Activated naive CD8-positive, alpha-beta T cell treated with anti-CD3 and anti-CD28 coated beads, Interleukin-2, amount 50 U/mL, for 24 hours (primary cell): ENCODE measurements at regions not wholly inside any gene's neighbourhood (a gene's known extent, or its start where the extent isn't known, plus 50 kb on each side); places are given as distances from the start of the nearest gene placed in this dataset.
A peak's percentile ranks its signal among the peaks of the same experiment; 100 is the strongest.

Experiments used
- ATAC-seq: fragments of 150-1000 bp; cut with Tn5 transposase; one replicate; pipeline ENCODE4 v1.10.0; 2021
- DNase-seq: peaks from one replicate; pipeline ENCODE4 v3.0.0; 2021
- H3K27ac Mint-ChIP-seq: one replicate; pipeline ENCODE4 v1.8.0; 2021; ENCODE audit warnings: mild to moderate bottlenecking, mixed read lengths
- H3K27me3 Mint-ChIP-seq: one replicate; pipeline ENCODE4 v1.8.0; 2021; ENCODE audit warnings: mixed read lengths
- H3K36me3 Mint-ChIP-seq: one replicate; pipeline ENCODE4 v1.8.0; 2021; ENCODE audit warnings: low read depth, mixed read lengths
- H3K4me1 Mint-ChIP-seq: one replicate; pipeline ENCODE4 v1.8.0; 2021; ENCODE audit warnings: mixed read lengths
- H3K4me3 Mint-ChIP-seq: one replicate; pipeline ENCODE4 v1.8.0; 2021; ENCODE audit warnings: mild to moderate bottlenecking, moderate library complexity, mixed read lengths
- H3K9me3 Mint-ChIP-seq: one replicate; pipeline ENCODE4 v1.8.0; 2021; ENCODE audit warnings: mixed read lengths

DNA sequence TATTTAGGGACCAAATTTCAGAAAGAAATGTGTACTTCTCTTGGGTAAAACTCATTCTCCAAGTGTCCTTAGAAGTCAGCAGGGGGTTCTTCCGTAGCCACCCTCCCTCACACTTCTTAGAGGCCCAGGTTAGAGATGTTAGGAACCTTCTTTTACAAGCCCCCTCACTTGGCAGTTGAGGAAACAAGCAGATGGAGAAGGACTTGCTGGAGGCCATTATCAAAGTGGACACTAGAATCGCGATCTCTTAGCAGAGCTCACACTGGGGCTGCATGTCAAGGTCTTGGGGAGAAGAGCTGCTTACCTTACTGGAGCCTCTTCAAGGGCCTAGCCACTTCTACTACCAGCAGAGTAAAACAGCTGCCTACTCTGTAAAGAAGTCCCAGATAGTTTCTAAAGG lies 69.4 kb upstream of the POLG start:
- H3K4me3 Mint-ChIP-seq: no peak overlapping the region
- H3K27ac Mint-ChIP-seq: no peak overlapping the region
- peaks cover 39% of the 10 kb centered on the region for H3K4me1 Mint-ChIP-seq

DNA sequence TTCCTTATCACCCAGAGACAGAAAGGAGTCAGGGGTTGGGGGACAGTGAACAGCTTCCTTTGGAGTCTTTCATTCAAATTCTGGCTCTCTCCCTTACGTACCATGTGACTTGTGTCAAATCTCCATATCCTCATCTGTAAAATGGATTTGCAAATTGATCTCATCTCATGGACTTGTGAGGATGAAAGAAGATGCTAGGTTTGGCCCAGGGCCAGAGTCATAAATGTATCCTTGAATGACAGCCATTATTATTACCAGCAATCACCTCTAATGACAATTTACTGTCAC lies 67.8 kb upstream of the POLG start:
- H3K4me1 Mint-ChIP-seq: peaks cover 27% of the 10 kb centered on the region
- peaks cover 87% of the 10 kb centered on the region for H3K27me3 Mint-ChIP-seq
- no peaks in the 10 kb centered on the region for H3K9me3 Mint-ChIP-seq
- no peak overlapping the region for H3K27ac Mint-ChIP-seq
- H3K36me3 Mint-ChIP-seq: no peaks in the 10 kb centered on the region
- H3K4me3 Mint-ChIP-seq: no peak overlapping the region
- DNase-seq (no peak), ATAC-seq (no peak)

More for the DNA sequence above, 69.4 kb upstream of the POLG start:
- Mint-ChIP-seq H3K27me3 (peaks cover 88% of the 10 kb centered on the region), H3K36me3 (no peaks in the 10 kb centered on the region), H3K9me3 (no peaks in the 10 kb centered on the region)
- ATAC-seq: no peak
- DNase-seq: no peak

DNA sequence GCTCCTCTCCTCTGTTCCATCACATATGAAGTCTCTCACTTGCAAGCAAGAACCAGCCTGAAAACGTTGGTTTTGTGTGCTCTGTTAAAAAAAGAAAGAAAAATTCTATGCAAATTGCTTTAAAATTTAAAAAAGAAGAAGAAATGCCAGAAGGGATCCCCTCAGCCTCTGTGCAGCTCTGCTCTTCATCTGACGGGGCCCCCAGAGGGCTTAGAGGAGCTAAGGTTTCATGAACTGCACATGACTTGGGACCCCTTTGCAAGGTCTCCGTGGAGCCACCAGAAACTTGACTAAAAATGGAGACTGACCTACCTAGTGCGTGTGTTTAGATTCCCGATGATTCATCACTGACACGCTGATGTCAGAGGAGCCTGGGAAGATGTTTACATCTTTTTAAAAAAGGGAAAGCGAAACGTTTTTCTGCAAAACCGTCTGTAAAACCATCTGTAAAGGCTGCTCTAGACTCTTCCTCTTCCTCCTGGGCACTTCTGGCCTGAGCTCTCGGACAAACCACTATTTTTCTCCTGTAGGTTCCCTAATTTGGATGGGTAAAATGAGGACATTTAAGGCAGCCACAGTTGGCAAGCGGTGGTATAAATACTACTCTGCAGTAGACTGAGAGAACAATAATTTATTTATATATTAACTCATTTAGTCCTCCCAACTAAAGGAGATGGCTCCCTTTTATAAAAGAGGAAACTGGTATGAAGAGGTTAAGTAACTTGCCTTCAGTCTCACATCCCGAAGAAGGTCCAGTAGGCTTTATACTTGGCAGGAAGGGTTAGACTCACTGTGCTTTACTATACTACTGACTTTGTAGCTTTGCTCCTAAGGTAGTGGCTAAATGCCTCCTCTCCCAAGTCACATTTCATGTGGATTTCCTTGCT lies 67.2 kb upstream of the POLG start:
- Mint-ChIP-seq H3K36me3 (no peaks in the 10 kb centered on the region), H3K9me3 (no peaks in the 10 kb centered on the region), H3K4me1 (peaks cover 26% of the 10 kb centered on the region), H3K4me3 (no peak overlapping the region), H3K27me3 (peaks cover 87% of the 10 kb centered on the region), H3K27ac (no peak overlapping the region)
- DNase-seq (no peak), ATAC-seq (no peak)

DNA sequence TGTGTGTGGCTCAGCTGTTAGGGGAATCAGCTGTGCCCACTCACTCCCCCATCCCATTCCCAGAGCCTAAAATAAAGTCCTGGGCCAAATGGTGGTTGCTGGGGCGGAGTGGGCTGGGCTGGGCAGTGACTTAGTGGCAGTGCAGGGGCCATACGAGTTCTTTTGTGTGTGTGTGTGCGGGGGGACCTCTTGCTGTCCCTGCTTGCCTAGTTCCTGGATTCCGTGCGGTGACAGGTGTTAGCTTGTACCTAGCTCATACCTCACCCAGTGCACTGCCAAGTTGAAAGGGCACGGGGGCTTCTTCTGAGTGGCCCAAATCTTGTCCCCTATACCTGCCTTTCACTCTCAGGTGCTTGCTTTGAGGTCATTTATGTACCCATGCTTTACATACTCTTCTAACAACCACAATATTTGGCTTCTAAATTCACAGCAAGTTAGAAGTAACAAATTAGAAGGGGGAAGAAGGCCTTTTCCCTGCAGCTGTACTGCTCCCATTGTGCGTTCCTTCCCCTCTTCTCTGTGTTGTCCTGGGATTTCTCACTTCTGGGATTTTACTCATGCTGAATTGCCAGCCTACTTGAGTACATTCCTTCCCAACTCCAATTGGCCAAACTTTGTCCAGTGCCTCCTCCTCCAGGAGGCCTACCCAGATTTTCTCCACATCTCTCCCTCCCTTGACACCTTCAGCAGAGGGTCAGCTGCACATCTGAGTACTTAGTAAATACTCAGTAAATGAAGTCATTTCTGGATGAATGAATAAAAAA lies 66.3 kb upstream of the POLG start:
- H3K27ac Mint-ChIP-seq: no peak overlapping the region
- H3K27me3 Mint-ChIP-seq: peaks cover 79% of the 10 kb centered on the region
- peaks cover 17% of the 10 kb centered on the region for H3K4me1 Mint-ChIP-seq

DNA sequence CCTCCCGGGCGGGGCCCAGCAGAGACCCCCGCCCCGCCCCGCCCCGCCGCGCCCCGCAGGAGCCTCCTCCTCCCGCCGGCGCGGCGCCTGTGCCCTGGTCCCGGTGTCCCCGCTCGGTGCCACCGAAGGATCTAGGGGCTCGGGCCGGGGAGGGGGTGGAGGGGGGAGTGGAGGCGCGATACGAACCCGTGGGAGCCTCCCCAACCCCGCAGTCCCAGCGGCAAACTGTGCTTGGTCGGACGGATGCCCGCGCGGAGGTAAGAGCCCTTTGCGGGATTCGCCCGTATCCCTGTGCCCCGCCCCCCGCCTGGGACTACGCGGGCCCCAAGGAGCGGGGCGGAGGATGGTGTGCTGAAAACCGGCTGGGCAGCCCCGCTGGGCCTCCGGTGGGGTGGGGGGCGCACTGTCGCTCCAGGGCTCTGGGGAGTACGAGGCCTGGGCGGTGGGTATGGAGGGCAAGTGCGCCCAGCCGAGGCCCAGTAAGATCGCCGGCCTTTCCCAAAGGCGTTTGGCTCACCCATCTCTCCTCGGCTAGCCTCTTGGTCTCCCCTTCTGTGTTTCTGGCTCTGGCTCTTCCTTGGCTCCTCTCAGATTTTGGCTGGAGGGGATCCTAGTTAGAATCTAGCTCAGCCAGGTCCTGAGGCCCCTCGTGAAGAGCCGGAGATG lies 65.6 kb upstream of the POLG start:
- Mint-ChIP-seq H3K9me3 (no peaks in the 10 kb centered on the region), H3K4me1 (peaks cover 16% of the 10 kb centered on the region), H3K27ac (no peak overlapping the region), H3K36me3 (no peaks in the 10 kb centered on the region), H3K4me3 (peak overlapping the region; percentile 38), H3K27me3 (peaks cover 72% of the 10 kb centered on the region)
- DNase-seq: no peak
- ATAC-seq: peak; percentile 9

More for the DNA sequence above, 66.3 kb upstream of the POLG start:
- Mint-ChIP-seq H3K4me3 (peak overlapping the region; percentile 38), H3K36me3 (no peaks in the 10 kb centered on the region), H3K9me3 (no peaks in the 10 kb centered on the region)
- no peak for DNase-seq
- ATAC-seq: no peak

DNA sequence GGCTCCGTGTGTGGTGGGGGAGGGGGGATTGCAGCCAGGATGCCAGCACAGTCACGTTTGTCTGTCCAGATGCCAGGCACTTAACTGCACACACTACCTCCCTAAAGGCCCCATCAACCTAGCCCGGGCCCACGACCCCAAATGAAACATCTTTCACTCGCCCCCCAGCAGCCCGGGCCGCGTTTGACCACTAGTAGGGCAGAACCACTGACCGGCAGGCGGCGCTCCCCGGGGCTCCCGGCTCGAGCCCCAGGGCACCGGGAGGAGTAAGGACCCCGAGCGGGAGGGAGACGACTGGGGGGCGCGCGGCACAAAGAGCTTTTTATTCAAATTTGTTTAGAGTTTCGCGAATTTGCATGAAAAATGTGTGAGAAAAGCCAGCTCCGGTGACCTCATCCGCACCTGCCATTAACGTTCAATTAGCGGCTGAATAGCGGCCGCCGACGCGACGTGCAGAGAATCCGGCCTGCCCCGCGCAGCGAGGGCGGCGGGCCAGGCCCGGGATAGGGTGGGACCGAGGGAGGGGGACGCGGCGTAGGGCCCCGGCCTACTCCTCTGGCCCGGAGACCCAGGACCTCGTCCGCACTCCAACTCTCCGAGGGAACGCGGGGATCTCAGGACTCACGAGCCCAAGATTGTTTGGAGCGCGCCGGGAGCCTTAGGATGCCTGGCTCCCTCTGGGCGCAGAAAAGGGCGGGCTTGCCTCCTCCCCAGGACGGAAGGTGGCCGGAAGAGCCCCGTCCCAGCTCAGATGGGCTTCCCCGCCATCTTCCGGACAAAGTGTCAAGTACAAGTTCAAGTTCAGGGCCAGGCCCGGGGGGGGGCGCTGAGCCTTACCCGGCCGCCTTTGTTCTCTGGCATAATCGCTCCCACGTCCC lies 64.9 kb upstream of the POLG start:
- H3K27me3 Mint-ChIP-seq: peaks cover 64% of the 10 kb centered on the region
- H3K9me3 Mint-ChIP-seq: no peaks in the 10 kb centered on the region
- H3K27ac Mint-ChIP-seq: no peak overlapping the region
- DNase-seq (peak; percentile 54), ATAC-seq (peak; percentile 70)
- no peaks in the 10 kb centered on the region for H3K36me3 Mint-ChIP-seq
- H3K4me3 Mint-ChIP-seq: peak overlapping the region; percentile 65
- peaks cover 16% of the 10 kb centered on the region for H3K4me1 Mint-ChIP-seq

DNA sequence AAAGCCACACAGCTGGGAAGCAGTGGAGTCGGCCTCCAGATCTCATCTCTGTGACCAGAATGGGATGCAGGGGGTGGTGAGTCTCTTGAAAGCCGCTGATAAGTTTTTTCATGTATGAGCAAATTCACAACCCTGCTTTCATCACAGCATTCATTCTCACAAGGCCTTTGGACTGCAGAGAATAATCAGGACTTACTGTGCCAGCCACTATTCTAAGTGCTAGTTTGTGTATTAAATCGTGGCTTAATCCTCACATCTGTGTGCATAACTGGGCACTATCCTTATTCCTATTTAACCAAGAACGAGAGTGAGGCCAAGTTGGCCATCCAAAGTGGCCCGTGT lies 64.2 kb upstream of the POLG start:
- Mint-ChIP-seq H3K27me3 (peaks cover 58% of the 10 kb centered on the region), H3K4me3 (peak overlapping the region; percentile 25), H3K36me3 (no peaks in the 10 kb centered on the region), H3K27ac (no peak overlapping the region), H3K4me1 (peaks cover 16% of the 10 kb centered on the region), H3K9me3 (no peaks in the 10 kb centered on the region)
- no peak for DNase-seq
- no peak for ATAC-seq

DNA sequence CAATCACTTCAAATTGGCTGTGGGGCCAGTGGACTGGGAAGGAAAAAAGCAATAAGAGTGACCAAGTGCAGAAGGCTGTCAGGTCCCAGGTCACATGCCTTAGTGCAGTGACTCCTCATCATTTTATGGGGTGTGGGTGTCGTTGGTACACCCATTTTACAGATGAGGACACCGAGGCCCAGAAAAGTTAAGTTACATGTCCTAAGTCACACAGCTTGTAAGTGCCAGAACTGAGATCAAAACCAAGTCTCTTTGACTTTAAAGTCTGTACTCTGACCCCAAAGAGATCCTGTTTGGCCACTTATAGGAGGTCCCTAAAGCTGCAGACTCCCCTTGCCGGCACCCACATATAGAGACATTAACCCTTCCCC lies 63.0 kb upstream of the POLG start:
- Mint-ChIP-seq H3K27ac (no peak overlapping the region), H3K27me3 (peaks cover 47% of the 10 kb centered on the region), H3K4me3 (no peak overlapping the region), H3K9me3 (no peaks in the 10 kb centered on the region), H3K36me3 (no peaks in the 10 kb centered on the region), H3K4me1 (peaks cover 16% of the 10 kb centered on the region)
- DNase-seq (no peak), ATAC-seq (no peak)

DNA sequence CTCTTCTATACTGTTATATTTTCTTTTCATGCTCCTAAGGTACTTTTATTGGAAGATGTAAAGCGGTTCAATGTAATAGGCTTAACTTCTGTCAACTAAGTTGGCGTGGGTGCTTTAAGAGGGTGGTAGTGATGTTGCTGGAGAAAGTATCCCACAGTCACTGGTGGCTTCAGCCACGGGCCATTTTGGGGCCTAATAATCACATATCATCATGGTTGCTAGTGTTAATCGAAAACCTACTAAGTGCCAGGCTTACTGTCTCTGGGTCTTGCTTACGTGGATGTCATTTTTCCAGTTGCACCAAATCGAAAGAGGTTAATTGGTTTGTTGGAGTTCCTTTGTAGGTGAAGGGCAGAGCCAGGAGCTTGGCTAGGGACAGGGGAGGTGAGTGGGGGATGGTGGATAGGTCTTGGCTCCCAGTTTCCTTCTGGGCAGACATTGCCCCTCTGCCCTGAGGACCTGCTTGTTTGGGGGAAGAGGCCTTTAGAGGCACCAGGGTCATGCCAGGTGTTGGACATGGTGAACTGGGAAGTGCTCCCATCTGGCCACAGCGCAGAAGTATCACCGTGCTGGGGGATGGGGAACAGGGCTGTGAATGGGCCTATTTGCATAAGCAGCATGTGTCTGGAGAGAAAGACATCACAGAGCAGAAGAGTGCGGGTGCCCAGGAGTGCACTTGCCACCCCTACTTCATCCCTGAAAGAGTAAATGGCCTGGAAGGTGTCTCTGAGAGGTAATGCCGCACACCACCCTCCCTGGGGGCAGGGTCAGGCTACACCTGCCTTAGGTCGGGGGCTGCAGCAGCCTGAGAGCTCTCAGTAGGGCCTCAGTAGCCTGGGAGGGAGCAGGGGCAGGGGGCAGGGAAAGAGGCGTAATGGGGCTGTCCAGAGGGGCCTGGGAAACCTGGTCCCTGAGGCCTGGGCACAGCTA lies 62.4 kb upstream of the POLG start:
- no peak overlapping the region for H3K4me3 Mint-ChIP-seq
- peaks cover 42% of the 10 kb centered on the region for H3K27me3 Mint-ChIP-seq
- H3K36me3 Mint-ChIP-seq: no peaks in the 10 kb centered on the region
- H3K27ac Mint-ChIP-seq: no peak overlapping the region
- no peak for ATAC-seq
- DNase-seq: no peak
- peaks cover 16% of the 10 kb centered on the region for H3K4me1 Mint-ChIP-seq
- H3K9me3 Mint-ChIP-seq: no peaks in the 10 kb centered on the region

DNA sequence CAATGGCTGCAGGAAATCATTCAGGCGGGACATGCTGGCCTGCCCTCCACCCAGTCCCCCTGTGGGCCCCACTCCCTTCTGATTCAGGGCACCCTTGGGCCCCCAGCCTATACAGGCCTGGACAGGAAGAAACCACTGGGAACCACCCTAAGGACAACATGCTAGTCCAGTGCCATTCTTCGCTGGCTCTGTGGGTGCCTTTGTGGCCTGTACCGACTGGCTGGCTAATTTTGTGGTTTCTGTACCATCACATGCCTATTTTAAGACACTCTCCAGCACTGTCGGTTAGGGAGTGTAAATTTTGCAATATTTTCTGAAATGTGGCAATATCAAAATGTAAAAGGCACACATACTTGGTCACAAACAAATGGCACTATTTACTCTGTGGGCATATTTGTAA lies 61.4 kb upstream of the POLG start:
- H3K27me3 Mint-ChIP-seq: peaks cover 32% of the 10 kb centered on the region
- no peak overlapping the region for H3K4me3 Mint-ChIP-seq
- DNase-seq (no peak), ATAC-seq (no peak)
- H3K9me3 Mint-ChIP-seq: no peaks in the 10 kb centered on the region
- peaks cover 8% of the 10 kb centered on the region for H3K4me1 Mint-ChIP-seq
- H3K27ac Mint-ChIP-seq: no peak overlapping the region
- H3K36me3 Mint-ChIP-seq: no peaks in the 10 kb centered on the region

DNA sequence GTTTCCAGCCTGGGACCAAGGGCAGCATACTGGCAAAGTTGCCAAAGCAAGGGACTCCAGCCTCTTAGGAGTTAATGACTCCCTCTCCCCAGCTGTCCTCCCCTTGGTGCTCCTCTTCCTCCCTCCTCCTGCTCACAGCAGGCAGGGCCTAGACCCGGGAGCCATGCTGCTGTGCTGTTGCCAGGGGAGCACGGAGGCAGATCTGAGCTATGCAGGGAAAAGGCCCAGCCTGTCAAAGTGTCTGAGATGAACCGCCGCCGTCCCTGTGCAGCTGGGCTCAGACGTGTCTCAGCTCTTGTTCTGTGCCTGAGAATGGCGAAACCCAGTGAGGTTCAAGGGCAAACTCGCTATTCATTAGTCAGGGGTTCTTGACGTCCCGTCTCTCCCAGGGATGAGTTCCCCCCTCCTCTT lies 60.8 kb upstream of the POLG start:
- Mint-ChIP-seq H3K27ac (no peak overlapping the region), H3K9me3 (no peaks in the 10 kb centered on the region), H3K4me1 (peaks cover 7% of the 10 kb centered on the region), H3K36me3 (no peaks in the 10 kb centered on the region), H3K27me3 (peaks cover 26% of the 10 kb centered on the region), H3K4me3 (no peak overlapping the region)
- DNase-seq (no peak), ATAC-seq (no peak)

DNA sequence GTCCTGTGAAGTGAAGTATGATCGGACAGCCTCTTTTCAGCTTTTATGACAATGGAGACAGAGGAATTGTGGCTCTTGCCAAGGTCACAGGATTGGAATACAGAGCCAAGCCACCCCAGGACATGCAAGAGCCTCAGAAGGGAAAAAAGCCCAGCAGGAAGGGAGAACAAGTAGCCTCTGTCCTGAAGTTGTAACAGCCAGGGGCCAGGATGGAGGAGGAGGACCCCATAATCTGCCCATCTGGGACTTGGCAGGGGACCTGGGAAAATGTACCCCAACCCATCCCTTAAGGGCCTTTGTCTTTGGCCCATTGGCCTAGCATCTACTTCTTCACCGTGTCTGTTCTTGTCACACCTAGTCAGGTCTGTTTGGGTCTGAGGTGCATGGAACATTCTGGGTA lies 60.4 kb upstream of the POLG start:
- Mint-ChIP-seq H3K4me3 (no peak overlapping the region), H3K36me3 (no peaks in the 10 kb centered on the region), H3K27ac (no peak overlapping the region), H3K9me3 (no peaks in the 10 kb centered on the region), H3K4me1 (peaks cover 7% of the 10 kb centered on the region), H3K27me3 (peaks cover 24% of the 10 kb centered on the region)
- DNase-seq: no peak
- no peak for ATAC-seq

DNA sequence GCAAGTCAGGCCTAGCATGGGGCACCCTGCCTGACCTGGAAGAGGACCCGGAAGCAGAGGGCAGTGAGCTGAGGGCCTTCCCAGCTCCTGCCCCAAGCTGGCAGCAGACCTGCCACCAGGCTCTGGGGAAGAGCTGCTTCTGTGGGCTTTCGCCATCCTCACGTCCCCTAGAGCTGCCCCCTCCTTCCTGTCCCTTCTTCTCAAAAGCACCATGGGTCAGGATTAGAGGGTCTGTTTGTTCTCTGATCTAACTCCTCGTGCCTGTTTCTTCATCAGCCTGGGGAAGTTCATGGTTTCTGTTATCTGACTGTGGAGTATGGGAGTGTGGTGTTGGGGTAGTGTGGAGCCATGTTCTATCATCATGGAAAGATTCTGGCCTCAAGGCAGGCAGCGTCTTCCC lies 58.4 kb upstream of the POLG start:
- H3K27me3 Mint-ChIP-seq: peaks cover 14% of the 10 kb centered on the region
- ATAC-seq (no peak), DNase-seq (no peak)
- no peak overlapping the region for H3K4me3 Mint-ChIP-seq
- H3K9me3 Mint-ChIP-seq: no peaks in the 10 kb centered on the region
- H3K4me1 Mint-ChIP-seq: no peaks in the 10 kb centered on the region
- H3K36me3 Mint-ChIP-seq: no peaks in the 10 kb centered on the region
- no peak overlapping the region for H3K27ac Mint-ChIP-seq
